HG03159 (cell line): ENCODE measurements at regions not wholly inside any gene's neighbourhood (a gene's known extent, or its start where the extent isn't known, plus 50 kb on each side); places are given as distances from the start of the nearest gene placed in this dataset.

Source experiments
- ATAC-seq: cut with Tn5 transposase; IDR thresholded peaks from one replicate; pipeline ENCODE4 v1.9.1; 2021; ENCODE audit warnings: mild to moderate bottlenecking, moderate library complexity; ENCODE audit not compliant: unreplicated experiment

GRCh38 chr14:87073880-87074570 lies 919.0 kb downstream of the GALC start:
- ATAC-seq = no peak

DNA sequence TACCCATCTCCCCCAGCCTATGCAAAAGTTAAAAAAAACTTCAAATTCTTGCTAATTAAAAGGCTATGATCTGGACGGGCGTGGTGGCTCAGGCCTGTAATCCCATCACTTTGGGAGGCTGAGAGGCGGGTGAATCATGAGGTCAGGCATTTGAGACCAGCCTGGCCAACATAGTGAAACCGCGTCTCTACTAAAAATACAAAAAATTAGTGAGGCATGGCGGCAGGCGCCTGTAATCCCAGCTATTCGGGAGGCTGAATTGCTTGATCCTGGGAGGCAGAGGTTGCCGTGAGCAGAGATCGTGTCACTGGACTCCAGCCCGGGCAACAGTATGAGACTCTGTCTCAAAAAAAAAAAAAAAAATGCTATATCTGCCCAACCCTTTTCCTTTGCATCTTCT lies 925.4 kb downstream of the GALC start:
- no peak for ATAC-seq

DNA sequence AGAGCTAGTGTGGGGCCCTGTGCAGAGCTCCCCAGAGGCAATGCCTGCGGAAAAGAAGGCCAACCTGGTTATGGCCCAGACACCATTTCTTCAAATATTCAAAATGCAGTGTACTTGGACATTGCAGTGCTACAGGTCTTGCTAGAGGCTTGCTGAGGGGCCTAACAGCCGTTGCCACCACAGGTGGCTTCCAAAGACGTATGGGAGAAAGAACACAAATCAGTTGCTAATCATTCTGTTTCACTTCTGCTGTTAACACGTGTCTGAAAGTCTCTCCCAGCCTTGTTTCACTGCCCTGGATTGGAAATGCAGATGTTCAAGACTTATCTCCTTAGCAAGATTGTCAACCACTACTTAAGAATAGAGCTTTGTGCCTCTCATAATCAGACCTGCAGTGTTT lies 925.9 kb downstream of the GALC start:
- no peak for ATAC-seq

DNA sequence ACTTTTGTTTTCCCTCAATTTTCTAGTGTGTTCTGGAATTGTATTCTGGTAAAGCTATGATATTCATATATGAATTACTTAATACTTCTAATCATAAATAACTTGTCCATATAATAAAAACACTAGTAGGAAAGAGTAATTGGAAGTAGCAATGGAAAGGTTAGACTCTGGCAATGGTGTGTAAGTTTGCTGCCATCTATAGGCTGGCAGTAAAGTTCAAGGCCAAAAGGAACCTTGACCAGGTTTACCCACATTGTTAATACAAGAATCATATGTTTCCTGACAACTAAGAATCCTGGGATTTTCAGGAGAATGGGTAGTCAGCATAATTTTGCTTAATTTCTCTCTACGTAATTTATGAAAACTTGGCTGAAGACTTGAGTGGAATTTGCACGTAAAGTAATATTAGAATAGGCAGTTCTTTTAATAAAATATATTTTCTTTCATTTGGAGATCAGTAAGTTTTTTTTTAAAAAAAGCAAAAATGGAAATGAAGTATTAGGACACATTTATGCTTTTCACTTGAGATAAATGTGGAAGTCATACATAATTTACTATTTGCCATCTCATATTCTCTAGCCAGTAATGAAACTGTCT lies 926.7 kb downstream of the GALC start:
- ATAC-seq = no peak

DNA sequence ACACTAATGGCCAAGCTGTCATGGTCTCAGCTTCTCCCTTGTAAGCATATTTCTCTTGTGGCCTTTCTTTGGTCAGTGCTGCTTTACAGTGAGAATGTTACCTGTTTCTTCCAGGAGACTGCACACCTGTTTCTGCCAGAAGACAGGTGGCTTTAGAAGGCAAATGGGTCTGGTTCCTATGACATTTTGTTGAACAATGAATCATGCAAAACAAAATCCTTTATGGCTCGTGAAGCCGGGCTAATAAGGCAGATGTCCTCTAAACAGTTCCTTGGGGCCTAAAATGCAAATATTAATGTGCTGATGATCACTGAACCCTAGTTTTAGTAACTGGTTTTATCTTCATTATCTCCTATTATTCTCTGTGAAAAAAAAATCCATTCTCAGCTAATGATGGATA lies 927.6 kb downstream of the GALC start:
- ATAC-seq = no peak

DNA sequence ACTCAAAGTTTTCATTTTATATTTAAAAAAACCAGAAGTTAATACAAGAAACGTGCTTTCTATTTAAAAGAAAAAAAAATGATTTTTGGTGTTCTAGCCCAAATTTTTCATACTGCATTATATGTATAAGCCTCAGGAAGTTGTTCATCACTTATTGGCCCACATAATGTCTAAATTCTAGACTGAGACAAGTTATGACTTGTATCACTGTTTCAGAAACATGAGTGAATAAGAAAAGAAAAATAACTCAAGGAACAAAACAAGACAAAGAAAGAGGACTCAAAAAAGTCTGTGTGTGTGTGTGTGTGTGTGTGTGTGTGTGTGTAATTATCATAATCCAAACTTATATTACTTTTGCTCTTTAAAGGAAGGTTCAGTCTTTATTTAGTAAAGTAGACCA lies 929.8 kb downstream of the GALC start:
- ATAC-seq = no peak

DNA sequence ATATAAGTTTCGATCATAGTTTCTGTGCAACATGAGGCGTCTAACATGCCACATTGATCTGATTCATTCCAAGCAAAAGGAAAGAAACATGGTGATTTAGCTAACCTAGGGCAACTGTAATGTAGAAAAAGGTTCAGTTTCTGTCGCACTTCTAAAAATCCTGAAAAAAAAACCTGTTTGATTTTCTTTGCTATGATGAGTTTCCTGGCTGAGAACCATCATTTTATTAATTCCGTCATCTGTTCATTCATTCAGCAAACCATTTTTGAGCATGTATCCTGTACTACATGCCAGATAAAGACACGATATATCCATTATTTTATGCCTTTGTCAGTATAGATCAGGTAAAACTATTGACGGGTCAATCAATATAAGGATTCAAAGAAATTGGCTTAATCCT lies 932.6 kb downstream of the GALC start:
- ATAC-seq = no peak

- ATAC-seq = no peak
Observed at GRCh38 chr14:87059060-87059839, 933.7 kb downstream of the GALC start.

DNA sequence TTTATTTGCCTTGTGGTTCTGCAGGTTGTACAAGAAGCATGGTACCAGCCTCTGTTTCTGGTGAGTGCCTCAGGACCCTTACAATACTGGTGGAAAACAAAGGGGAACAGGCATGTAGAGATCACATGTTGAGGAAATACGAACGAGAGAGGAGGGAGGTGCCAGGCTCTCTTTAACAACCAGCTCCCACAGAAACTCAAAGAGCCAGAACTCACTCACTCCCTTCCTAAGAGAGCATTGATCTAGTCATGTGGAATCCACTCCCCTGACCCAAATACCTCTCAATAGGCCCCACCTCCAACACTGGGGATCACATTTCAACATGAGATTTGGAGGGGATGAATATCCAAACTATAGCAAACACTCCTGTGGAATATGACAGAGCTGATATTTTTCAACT lies 938.0 kb downstream of the GALC start:
- ATAC-seq = no peak

GRCh38 chr14:87052646-87053225 lies 940.2 kb downstream of the GALC start:
- ATAC-seq = no peak

GRCh38 chr14:87050421-87050820 lies 942.6 kb downstream of the GALC start:
- ATAC-seq = no peak

DNA sequence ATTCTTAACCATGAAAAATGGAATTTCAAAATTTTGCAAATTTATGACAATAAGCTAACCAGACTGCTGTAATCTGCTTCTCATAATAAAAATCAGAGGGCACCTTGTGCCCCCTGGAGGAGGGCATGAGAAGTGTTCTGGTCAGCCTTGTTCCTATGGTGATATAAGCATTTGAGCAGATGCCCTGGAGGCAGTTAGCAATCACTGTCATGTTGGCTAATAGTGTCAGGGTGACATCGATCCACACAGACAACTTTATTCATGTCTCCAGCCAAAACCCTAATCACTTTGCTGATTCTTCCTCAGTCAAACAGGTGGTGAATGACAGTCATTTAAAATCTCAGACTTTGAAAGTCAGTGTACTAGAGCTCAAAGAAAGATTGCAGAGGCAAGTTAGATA lies 943.0 kb downstream of the GALC start:
- ATAC-seq = peak; percentile 66

GRCh38 chr14:87046960-87047359 lies 946.0 kb downstream of the GALC start:
- ATAC-seq = no peak

DNA sequence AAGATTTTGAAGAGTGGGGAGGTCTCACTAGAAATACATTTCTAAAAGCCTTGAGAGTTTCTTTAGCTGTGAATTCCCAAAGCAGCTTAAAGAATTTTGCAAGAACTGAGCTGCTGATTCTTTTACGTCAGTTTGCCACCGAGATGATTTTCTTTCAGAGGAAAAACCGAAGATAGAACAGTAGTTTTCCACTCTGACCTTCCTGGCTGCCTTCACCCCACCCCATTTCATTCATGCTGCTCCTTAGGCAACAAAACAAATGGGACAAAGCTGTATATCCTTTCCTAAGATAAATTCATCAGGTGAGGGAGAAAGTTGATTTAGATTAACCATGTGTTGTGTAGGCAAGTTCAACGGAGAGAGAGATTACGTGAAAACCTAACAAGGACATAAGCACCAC lies 947.0 kb downstream of the GALC start:
- ATAC-seq = no peak

GRCh38 chr14:87045246-87045645 lies 947.7 kb downstream of the GALC start:
- no peak for ATAC-seq

DNA sequence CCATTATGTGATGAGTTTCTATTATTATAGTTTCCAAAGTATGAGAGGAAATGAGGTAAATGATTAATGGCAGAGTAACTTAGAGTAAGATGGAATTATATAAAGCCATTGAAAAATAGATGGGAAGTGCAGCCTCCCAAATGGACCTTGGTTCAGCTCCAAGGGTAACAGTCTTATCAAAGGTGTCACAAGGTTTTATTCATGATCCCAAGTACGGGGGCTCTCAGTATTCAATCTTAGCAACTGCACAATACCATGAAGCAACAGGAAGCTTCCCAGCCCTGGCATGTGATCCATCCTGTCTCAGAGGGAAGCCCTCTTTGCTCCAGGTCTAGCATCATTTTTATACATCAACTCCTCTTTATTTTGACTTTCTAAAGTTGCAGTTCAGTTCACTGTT lies 948.2 kb downstream of the GALC start:
- ATAC-seq = no peak

DNA sequence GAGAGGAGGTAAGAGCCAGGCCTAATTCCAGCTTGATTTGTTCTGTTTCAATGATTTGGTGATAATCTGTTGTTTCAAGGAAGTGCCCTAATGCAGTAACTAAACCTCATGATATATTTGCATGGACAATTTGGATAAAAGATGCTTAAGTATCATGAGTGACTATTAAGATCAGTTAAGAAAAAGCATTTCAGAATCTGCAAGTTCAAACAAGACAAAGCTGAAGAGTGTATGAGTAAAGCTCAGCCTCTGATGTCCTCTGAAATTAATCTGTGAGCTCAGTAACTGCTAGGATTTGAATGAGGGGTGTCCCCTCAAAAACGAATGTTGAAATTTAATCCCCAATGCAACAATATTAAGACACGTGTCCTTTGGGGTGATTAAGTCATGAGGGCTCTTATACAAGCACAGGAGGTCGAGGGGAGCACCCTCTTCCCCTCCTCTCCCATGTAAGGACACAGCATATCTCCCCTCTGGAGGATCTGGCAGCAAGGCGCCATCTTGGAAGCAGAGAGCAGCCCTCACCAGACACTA lies 949.2 kb downstream of the GALC start:
- ATAC-seq = no peak

DNA sequence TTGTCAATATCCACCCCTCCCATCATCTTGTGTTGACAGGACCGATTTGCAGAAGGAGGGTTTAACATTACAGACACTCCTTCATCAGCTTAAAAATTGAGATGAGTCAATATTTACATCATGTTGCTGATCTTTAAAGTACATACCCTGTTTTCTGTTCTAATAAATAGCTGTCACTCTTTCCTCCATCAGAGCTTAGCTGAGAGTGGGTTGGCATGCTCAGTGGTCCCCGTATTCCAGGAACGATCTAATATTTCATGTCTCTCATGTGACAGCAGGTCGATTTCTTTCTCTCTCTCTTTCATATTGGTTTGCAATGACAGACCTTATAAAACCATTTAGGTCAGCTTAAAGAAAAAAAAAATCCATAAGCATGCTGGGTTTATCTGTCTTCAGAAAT lies 950.6 kb downstream of the GALC start:
- ATAC-seq = no peak

- ATAC-seq = no peak
Observed at GRCh38 chr14:87041290-87042020, 951.5 kb downstream of the GALC start.

DNA sequence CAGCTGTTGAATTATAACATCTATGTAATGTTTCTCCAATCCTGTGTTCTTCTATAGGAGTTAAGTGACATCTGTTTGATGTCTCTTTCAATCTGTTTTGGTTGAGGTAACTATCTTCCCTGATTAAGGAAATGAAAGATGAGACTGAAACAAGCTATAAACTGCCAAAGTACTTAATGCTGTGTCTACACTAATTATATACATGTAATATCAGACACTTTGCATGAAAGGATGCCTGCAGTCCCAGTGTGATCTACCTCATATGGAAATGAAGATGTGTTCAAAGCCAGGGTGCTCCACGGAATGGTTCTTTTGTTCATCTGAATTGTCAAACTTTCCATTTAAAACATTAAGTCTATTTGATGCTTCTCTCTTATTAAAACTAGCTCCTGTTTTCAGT lies 958.3 kb downstream of the GALC start:
- no peak for ATAC-seq

DNA sequence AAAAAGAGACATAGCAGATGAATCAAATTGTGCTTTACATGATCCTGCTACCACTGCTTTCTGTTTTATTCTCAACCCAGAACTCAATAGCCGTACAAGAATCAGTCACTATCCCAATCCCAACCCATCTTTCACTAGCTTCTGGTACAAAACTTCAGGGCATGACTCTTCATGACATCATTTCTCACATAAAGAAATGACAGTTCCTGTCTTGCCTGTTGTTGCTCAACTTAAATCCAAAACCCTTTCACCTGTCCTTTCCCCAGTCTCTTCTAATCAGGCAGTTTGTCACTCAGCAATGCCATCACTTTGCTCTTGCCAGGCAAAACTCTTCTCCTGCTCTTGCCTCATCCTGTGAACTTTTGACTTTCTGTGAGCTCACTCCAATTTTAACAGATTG lies 962.8 kb downstream of the GALC start:
- ATAC-seq = no peak
